NCI-H1048 (cell line): ENCODE measurements at regions not wholly inside any gene's neighbourhood (a gene's known extent, or its start where the extent isn't known, plus 50 kb on each side); places are given as distances from the start of the nearest gene placed in this dataset.
"Not testable (repeated sequence)": the region's sequence is repeated elsewhere in the genome, so short reads cannot be mapped to it uniquely, and the experiment has no call there.

Experiments used
- DNase-seq: peaks from one replicate; lab custom pipeline; 2025; lab: John Stamatoyannopoulos, UW

DNA sequence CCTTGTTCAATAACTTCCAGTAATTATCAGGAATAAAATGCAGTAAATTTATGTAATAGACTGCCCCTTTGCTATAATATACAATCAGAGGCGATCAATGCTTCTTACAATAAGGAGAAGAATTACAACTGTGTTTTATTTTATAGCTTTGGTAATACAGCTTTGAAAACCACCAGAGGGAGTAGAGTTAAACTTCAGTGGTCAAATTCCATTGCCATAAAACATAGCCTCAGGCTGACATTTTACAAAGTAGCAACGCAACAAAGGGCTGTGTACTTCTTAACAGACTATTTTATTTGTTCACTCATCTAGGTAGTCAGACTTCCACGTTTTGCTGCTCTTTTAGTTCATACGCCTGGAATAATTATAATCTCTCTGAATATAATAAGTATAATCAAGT is 58.5 kb downstream of the TEX13C start:
- DNase-seq, result peak; percentile 4

GRCh38 chrX:125378770-125379169 is 59.1 kb downstream of the TEX13C start:
- DNase-seq, result no peak

DNA sequence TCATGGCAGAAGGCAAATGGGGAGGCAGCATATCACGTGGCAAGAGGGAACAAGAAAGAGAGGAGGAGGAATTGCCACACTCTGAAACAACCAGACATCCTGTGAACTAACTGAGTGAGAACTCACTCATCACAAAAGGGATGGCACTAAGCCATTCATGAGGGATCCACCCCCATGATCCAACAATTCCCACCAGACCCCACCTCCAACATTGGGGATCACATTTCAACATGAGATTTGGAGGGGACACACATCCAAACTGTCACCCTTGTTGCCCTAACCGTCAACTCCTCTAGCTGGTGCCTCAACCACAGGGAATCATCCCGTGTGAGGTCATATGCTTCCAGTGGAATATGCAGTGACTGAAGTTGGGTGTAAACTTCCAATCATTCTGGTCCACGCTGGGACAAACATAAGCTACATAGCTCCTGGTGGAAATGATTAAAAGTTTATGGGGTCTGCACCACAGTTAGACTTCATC is 62.5 kb downstream of the TEX13C start:
- no peak for DNase-seq

- no peak for DNase-seq
Measured at GRCh38 chrX:125382889-125383288, 63.2 kb downstream of the TEX13C start.

DNA sequence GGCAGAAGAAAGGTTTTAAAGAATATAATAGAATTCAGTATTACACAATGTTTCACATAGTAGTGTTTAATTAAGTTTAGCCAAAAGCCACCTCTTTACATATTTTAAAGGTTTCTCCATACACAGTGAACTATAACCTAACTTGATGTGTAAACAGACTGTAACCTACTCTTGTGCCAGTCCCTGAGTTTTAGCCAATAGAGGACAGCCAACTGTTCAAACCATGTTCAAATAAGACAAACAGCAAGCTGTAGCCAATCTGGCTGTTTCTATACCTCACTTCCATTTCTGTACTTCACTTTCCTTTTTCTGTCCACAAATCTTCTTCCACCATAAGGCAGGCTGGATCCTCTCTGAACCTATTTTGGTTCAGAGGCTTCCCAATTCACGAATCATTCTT is 65.2 kb downstream of the TEX13C start:
- no peak for DNase-seq

GRCh38 chrX:125387945-125388344 is 68.3 kb downstream of the TEX13C start:
- no peak for DNase-seq

DNA sequence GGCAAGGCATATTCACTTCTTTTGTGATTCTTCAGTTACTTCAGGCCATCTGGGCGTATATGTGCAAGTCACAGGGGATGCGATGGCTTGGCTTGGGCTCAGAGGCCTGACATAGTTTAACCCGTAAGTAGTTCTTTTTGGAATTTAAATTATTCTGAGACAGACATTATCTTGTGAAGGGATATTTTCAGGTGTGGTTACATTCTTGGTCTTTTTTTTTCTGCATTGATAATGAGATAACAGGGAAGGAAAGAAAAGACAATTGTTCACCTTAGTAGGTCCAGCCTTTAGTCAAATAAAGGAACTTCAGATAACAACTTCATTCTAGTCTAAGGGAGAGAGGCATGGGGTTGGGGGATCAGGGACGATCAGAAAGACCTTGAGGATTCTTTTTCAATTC is 74.8 kb downstream of the TEX13C start:
- DNase-seq, result no peak

GRCh38 chrX:125395626-125396025 is 76.0 kb downstream of the TEX13C start:
- DNase-seq, result no peak

- no peak for DNase-seq
Measured at GRCh38 chrX:125398959-125399440, 79.3 kb downstream of the TEX13C start.

GRCh38 chrX:125402807-125403206 is 83.1 kb downstream of the TEX13C start:
- DNase-seq, result no peak

DNA sequence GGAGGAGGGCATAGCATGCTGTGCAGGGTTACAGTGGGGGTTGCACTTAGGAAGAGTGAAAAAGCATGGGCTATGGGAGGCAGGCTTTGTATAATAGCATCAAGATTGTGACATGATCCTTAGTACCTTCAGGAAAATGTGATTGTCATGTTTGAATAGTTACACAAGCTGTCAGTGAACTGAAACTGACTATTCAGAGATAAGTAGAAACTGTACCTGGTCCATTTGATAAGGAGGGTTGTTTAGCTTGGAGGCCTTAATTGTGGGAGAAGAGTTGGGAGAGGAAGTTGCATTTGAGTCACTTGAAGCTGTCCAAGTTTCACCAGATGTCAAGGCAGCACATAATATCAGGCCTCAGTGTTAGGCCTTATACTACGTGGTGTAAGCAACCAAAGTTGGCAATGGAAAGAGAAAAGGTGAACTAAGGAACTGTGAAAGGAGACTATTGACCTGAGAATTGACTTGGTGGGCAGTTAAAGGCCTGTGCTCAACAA is 85.0 kb downstream of the TEX13C start:
- DNase-seq, result no peak

DNA sequence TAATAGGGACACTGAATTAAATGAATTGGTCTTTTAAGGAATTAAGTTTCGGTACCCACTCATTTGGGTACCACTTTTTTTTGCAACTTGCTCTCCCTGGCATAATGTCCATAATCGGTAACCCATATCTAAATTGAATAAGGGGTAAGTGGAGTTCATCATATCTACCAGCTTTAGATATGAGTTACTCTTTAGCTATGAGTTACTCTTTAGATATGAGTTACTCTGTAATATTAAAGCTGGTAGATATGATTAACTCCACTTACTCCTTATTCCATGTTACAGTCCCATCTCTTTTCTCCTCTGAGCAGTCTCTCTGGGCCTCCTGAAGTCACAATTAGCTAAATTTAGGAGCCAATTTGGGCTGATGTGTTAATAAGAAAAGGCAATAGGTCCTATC is 85.7 kb downstream of the TEX13C start:
- no peak for DNase-seq

GRCh38 chrX:125407314-125407713 is 87.6 kb downstream of the TEX13C start:
- DNase-seq, result no peak

- no peak for DNase-seq
Measured at GRCh38 chrX:125420809-125421208, 101.1 kb downstream of the TEX13C start.

DNA sequence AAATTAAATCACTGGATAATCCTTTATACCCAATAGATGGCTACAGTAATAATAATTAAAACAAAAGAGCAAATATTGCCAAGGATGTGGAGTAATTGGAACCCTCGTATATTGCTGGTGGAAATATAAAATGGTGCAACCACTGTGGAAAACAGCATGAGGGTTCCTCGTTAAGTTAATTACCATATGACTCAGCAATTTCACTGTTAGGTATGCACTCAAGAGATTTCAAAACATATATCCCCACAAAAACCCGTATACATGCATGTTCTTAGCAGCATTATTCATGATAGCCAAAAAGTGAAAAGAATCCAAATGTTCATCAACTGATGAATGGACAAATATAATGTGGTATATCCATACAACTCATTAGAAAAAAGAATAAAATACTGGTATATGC is 103.3 kb downstream of the TEX13C start:
- no peak for DNase-seq

DNA sequence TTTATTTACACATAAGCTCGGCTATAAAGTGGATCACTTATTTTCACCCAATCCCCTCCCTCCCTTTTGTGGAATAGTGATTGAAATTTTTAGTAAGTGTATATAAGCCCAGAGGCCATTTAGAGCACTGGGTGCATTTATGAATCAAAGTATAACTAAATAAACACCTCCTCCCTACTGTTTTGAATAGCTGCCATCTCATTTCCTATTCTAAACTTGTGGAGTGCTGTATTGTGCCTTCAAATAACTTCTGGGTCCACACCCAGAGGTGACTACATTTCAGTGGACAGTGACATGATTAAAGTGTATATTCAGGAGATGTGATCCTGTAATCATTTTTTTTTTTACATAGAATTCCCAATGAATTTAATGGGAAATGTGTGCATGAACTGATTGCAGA is 104.9 kb downstream of the TEX13C start:
- DNase-seq, result no peak

DNA sequence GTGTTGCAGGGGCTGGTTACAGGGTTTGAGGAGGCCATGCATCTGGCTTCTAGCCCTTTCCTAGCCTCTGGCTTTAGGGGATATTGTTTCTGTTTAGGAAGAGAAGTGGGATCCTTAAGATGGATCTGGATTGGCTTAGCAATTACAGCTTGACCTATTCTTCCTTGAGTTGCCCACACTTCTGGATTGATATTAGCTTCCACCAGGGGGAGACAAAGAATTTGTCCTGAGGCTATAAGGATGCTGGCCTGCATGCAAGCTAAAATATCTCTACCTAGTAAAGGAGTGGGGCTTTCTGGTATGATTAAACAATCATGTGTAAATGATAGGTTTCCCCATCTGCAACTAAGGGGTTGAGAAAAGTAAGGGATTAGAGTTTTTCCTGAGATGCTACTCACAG is 117.2 kb downstream of the TEX13C start:
- DNase-seq, result no peak

GRCh38 chrX:125439194-125439849 is 119.7 kb downstream of the TEX13C start:
- no peak for DNase-seq

- DNase-seq, result no peak
Measured at GRCh38 chrX:125444659-125445058, 125.0 kb downstream of the TEX13C start.

- no peak for DNase-seq
Measured at GRCh38 chrX:125475482-125475881, 155.8 kb downstream of the TEX13C start.

- DNase-seq, result no peak
Measured at GRCh38 chrX:125492439-125492838, 172.8 kb downstream of the TEX13C start.

DNA sequence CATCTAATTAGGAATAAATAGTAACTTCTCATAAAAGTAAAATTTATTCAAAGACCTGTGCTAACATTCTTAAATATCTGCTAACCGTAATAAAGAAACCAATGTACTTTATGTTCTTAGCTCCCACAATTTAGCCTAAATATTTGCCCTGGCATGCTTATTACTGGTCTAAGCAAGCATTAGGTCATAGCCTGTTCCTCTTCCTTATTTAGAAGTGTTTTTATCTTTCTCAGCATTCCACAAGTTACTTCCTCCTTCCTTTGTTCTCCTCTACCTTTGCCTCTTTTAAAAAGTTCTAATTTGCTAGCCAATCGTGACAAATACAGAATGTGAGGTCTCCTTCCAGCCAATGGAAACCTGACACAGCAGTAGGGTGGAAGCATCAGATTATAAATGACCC is 173.3 kb downstream of the TEX13C start:
- DNase-seq, result not testable (repeated sequence)

- no peak for DNase-seq
Measured at GRCh38 chrX:125497667-125498066, 178.0 kb downstream of the TEX13C start.

- no peak for DNase-seq
Measured at GRCh38 chrX:125503769-125504168, 184.1 kb downstream of the TEX13C start.
